Activated B cell treated with CpG ODN at 0.5 μM for 24 hours (primary cell): ENCODE measurements at regions not wholly inside any gene's neighbourhood (a gene's known extent, or its start where the extent isn't known, plus 50 kb on each side); places are given as distances from the start of the nearest gene placed in this dataset.

Source experiments
- ATAC-seq: fragments of 200-7000 bp; cut with Tn5 transposase; one replicate; pipeline ENCODE4 v1.10.0; 2021; ENCODE audit warnings: low read depth, mild to moderate bottlenecking, moderate library complexity
- CTCF ChIA-PET: fragments of 350-600 bp; sonication (Branson Sonifier 250); formaldehyde crosslinking; loops from one replicate; lab custom pipeline; 2021; ENCODE audit warnings: antibody characterized with exemption; lab: Charles Lee
- POLR2A ChIA-PET: fragments of 350-600 bp; sonication (Branson Sonifier 250); formaldehyde crosslinking; loops from one replicate; lab custom pipeline; 2021; ENCODE audit warnings: antibody characterized with exemption; lab: Charles Lee
- DNase-seq: peaks from one replicate; pipeline ENCODE4 v3.0.0; 2022
- H3K27ac Mint-ChIP-seq: one replicate; pipeline ENCODE4 v1.8.0; 2020; ENCODE audit warnings: mixed read lengths
- H3K27me3 Mint-ChIP-seq: one replicate; pipeline ENCODE4 v1.8.0; 2021; ENCODE audit warnings: mixed read lengths
- H3K36me3 Mint-ChIP-seq: one replicate; pipeline ENCODE4 v1.8.0; 2021; ENCODE audit warnings: low read depth, mixed read lengths
- H3K4me1 Mint-ChIP-seq: one replicate; pipeline ENCODE4 v1.8.0; 2021; ENCODE audit warnings: mixed read lengths
- H3K4me3 Mint-ChIP-seq: one replicate; pipeline ENCODE4 v1.8.0; 2020; ENCODE audit warnings: mild to moderate bottlenecking, mixed read lengths
- H3K9me3 Mint-ChIP-seq: one replicate; pipeline ENCODE4 v1.8.0; 2020; ENCODE audit warnings: mixed read lengths
- CTCF ChIP-seq: fragments of 200-600 bp; IDR thresholded peaks from one replicate; pipeline ENCODE4 v1.8.0; 2022; ENCODE audit warnings: antibody characterized with exemption, mild to moderate bottlenecking
- intact Hi-C: fragments of 100-400 bp; cut with micrococcal nuclease; formaldehyde crosslinking; loops from one replicate; pipeline ENCODE4 v1.15.1; 2024

- ChIA-PET POLR2A (interaction anchor here (0.6 kb wide), 1 partner anchor 34 kb away, joined by 6 read pairs; no protein-coding TSS in a partner anchor), CTCF (interaction anchor here (1.4 kb wide), 1 partner anchor 9 kb away, joined by 3 read pairs; no protein-coding TSS in a partner anchor)
- intact Hi-C loops, result no loop called here
- DNase-seq, result no peak
- Mint-ChIP-seq H3K27ac (no peak overlapping the region), H3K27me3 (peaks cover 4% of the 10 kb centered on the region), H3K4me1 (no peaks in the 10 kb centered on the region), H3K36me3 (no peaks in the 10 kb centered on the region), H3K4me3 (no peak overlapping the region), H3K9me3 (peaks cover 20% of the 10 kb centered on the region)
- TF ChIP-seq CTCF, result no peak
- ATAC-seq, result no peak
Measured at GRCh38 chr10:111344804-111345203, 268.0 kb downstream of the ADRA2A start.

- peaks cover 13% of the 10 kb centered on the region for H3K27me3 Mint-ChIP-seq
- no peak for TF ChIP-seq CTCF
- ATAC-seq, result no peak
- ChIA-PET CTCF (no interaction called here), POLR2A (no interaction called here)
- H3K9me3 Mint-ChIP-seq, result peaks cover 2% of the 10 kb centered on the region
- no peak overlapping the region for H3K27ac Mint-ChIP-seq
- intact Hi-C loops, result no loop called here
- no peaks in the 10 kb centered on the region for H3K4me1 Mint-ChIP-seq
- H3K36me3 Mint-ChIP-seq, result no peaks in the 10 kb centered on the region
- DNase-seq, result no peak
- H3K4me3 Mint-ChIP-seq, result no peak overlapping the region
Measured at GRCh38 chr10:111347386-111348013, 270.7 kb downstream of the ADRA2A start.

GRCh38 chr10:111348076-111348475 is 271.2 kb downstream of the ADRA2A start:
- DNase-seq (no peak), ATAC-seq (no peak)
- ChIA-PET CTCF (no interaction called here), POLR2A (no interaction called here)
- H3K9me3 Mint-ChIP-seq, result no peaks in the 10 kb centered on the region
- H3K4me3 Mint-ChIP-seq, result no peak overlapping the region
- no peaks in the 10 kb centered on the region for H3K4me1 Mint-ChIP-seq
- no peak overlapping the region for H3K27ac Mint-ChIP-seq
- H3K36me3 Mint-ChIP-seq, result no peaks in the 10 kb centered on the region
- intact Hi-C loops, result no loop called here
- H3K27me3 Mint-ChIP-seq, result peaks cover 16% of the 10 kb centered on the region
- TF ChIP-seq CTCF, result no peak

GRCh38 chr10:111354859-111355258 is 278.0 kb downstream of the ADRA2A start:
- no peaks in the 10 kb centered on the region for H3K36me3 Mint-ChIP-seq
- H3K27ac Mint-ChIP-seq, result no peak overlapping the region
- peaks cover 19% of the 10 kb centered on the region for H3K27me3 Mint-ChIP-seq
- H3K9me3 Mint-ChIP-seq, result no peaks in the 10 kb centered on the region
- TF ChIP-seq CTCF, result no peak
- ATAC-seq (no peak), DNase-seq (no peak)
- no peaks in the 10 kb centered on the region for H3K4me1 Mint-ChIP-seq
- intact Hi-C loops, result no loop called here
- ChIA-PET POLR2A (no interaction called here), CTCF (no interaction called here)
- H3K4me3 Mint-ChIP-seq, result no peak overlapping the region

GRCh38 chr10:111356571-111356970 is 279.7 kb downstream of the ADRA2A start:
- DNase-seq (no peak), ATAC-seq (no peak)
- ChIA-PET CTCF (no interaction called here), POLR2A (no interaction called here)
- H3K27me3 Mint-ChIP-seq, result peaks cover 15% of the 10 kb centered on the region
- H3K4me1 Mint-ChIP-seq, result no peaks in the 10 kb centered on the region
- H3K4me3 Mint-ChIP-seq, result no peak overlapping the region
- no peak overlapping the region for H3K27ac Mint-ChIP-seq
- no peaks in the 10 kb centered on the region for H3K36me3 Mint-ChIP-seq
- TF ChIP-seq CTCF, result no peak
- intact Hi-C loops, result no loop called here
- no peaks in the 10 kb centered on the region for H3K9me3 Mint-ChIP-seq
